ENCODE measurements at regions not wholly inside any gene's neighbourhood (a gene's known extent, or its start where the extent isn't known, plus 50 kb on each side); places are given as distances from the start of the nearest gene placed in this dataset.

DNA sequence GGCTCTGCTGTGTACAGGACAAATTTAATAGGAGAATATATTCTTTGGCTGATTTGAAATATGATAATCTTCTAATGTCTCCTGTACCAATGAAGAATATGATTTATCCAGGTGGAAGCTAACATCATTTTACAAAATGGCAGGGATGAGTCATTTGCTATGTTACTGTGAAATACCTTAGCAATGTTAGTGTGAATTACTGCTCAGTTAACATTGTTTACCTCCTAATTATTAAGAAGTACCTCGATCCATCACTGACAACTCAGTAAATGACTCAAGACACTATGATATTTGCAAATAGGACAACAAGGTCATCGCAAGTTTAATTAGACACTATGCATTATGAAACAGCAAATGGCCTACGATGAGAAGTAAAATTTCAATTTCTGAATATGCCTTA, 309.1 kb upstream of the EDNRB start:
- no peak for DNase-seq
- TF ChIP-seq CTCF (IDR thresholded peaks at IDR 0.05 in 4 of 5, conservative IDR thresholded peaks at IDR 0.05 in 1 of 5), result no peak
- no peak for TF ChIP-seq POLR2A (IDR thresholded peaks at IDR 0.05)
- in situ Hi-C loops (cut with MboI; ENCODE audit: low sequenced_read_pairs in 4 of 4) (no loop called here), intact Hi-C loops (cut with DNase I; ENCODE audit: low total_unique reads) (no loop called here)
- H3K4me3 ChIP-seq, result no peak overlapping the region
- no peak overlapping the region for H3K27ac ChIP-seq
- H3K4me1 ChIP-seq, result no peaks in the 10 kb centered on the region
- no peaks in the 10 kb centered on the region for H3K36me3 ChIP-seq
- no peaks in the 10 kb centered on the region for H3K27me3 ChIP-seq
- ATAC-seq, result no peak
- no peaks in the 10 kb centered on the region for H3K9me3 ChIP-seq

GRCh38 chr13:78215458-78216108, 297.0 kb upstream of the EDNRB start:
- Histone ChIP-seq H3K27me3 (no peaks in the 10 kb centered on the region), H3K36me3 (no peaks in the 10 kb centered on the region), H3K9me3 (no peaks in the 10 kb centered on the region), H3K4me3 (no peak overlapping the region), H3K4me1 (no peaks in the 10 kb centered on the region), H3K27ac (no peak overlapping the region)
- TF ChIP-seq POLR2A (IDR thresholded peaks at IDR 0.05), result no peak
- TF ChIP-seq CTCF (IDR thresholded peaks at IDR 0.05 in 4 of 5, conservative IDR thresholded peaks at IDR 0.05 in 1 of 5), result no peak
- in situ Hi-C loops (cut with MboI; ENCODE audit: low sequenced_read_pairs in 4 of 4), result no loop called here
- DNase-seq (no peak), ATAC-seq (no peak)
- intact Hi-C loops (cut with DNase I; ENCODE audit: low total_unique reads), result no loop called here

DNA sequence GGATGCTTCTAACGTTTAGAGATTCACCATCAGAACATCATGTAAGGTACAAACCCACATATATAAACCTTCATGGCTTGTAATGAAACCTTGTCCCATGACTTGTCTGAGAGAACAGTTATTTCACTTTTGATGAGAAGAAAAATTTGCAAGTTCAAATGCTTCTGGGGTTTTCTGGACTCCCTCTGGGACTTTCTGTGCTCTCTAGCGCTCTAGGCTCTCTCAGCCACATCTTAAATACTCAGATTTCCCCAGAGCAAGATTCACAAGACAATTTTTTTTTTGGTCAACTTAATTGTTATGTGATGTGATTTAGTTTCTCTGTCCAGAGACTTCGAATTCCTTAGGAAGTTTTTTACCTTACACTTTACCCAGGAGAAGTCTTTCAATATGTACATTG, 282.8 kb upstream of the EDNRB start:
- Histone ChIP-seq H3K4me3 (no peak overlapping the region), H3K4me1 (no peaks in the 10 kb centered on the region), H3K9me3 (no peaks in the 10 kb centered on the region), H3K36me3 (no peaks in the 10 kb centered on the region), H3K27ac (no peak overlapping the region), H3K27me3 (no peaks in the 10 kb centered on the region)
- ATAC-seq (no peak), DNase-seq (no peak)
- in situ Hi-C loops (cut with MboI; ENCODE audit: low sequenced_read_pairs in 4 of 4), result no loop called here
- intact Hi-C loops (cut with DNase I; ENCODE audit: low total_unique reads), result no loop called here
- no peak for TF ChIP-seq POLR2A (IDR thresholded peaks at IDR 0.05)
- no peak for TF ChIP-seq CTCF (IDR thresholded peaks at IDR 0.05 in 4 of 5, conservative IDR thresholded peaks at IDR 0.05 in 1 of 5)

DNA sequence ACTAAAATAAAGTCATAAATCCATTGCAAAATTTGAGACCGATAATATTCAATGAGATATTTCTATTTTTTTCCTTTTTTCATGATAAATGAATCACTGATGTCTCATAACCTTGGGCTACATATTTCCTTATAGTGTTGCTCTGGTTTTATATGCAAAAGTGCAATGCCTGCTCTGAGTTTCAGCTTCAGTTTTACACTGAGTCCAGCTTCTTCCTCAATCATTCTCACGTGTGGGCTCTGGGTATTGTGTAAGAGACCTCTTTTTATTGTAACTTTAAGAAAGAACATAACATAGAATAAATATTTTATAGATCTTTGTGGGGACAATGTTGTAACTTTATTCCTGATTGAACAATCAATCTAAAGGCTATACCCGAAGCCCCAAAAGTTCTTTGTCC, 280.2 kb upstream of the EDNRB start:
- Histone ChIP-seq H3K27ac (no peak overlapping the region), H3K9me3 (no peaks in the 10 kb centered on the region), H3K36me3 (no peaks in the 10 kb centered on the region), H3K27me3 (no peaks in the 10 kb centered on the region), H3K4me1 (no peaks in the 10 kb centered on the region), H3K4me3 (no peak overlapping the region)
- in situ Hi-C loops (cut with MboI; ENCODE audit: low sequenced_read_pairs in 4 of 4), result no loop called here
- TF ChIP-seq CTCF (IDR thresholded peaks at IDR 0.05 in 4 of 5, conservative IDR thresholded peaks at IDR 0.05 in 1 of 5) (no peak), POLR2A (IDR thresholded peaks at IDR 0.05) (no peak)
- DNase-seq (no peak), ATAC-seq (no peak)
- intact Hi-C loops (cut with DNase I; ENCODE audit: low total_unique reads), result no loop called here

GRCh38 chr13:78198419-78198818, 279.8 kb upstream of the EDNRB start:
- Histone ChIP-seq H3K27ac (no peak overlapping the region), H3K4me3 (no peak overlapping the region), H3K9me3 (no peaks in the 10 kb centered on the region), H3K4me1 (no peaks in the 10 kb centered on the region), H3K36me3 (no peaks in the 10 kb centered on the region), H3K27me3 (no peaks in the 10 kb centered on the region)
- intact Hi-C loops (cut with DNase I; ENCODE audit: low total_unique reads), result no loop called here
- DNase-seq (no peak), ATAC-seq (no peak)
- in situ Hi-C loops (cut with MboI; ENCODE audit: low sequenced_read_pairs in 4 of 4), result no loop called here
- TF ChIP-seq CTCF (IDR thresholded peaks at IDR 0.05 in 4 of 5, conservative IDR thresholded peaks at IDR 0.05 in 1 of 5) (no peak), POLR2A (IDR thresholded peaks at IDR 0.05) (no peak)
